Neural progenitor cell (in vitro differentiated cells): ENCODE measurements at regions not wholly inside any gene's neighbourhood (a gene's known extent, or its start where the extent isn't known, plus 50 kb on each side); places are given as distances from the start of the nearest gene placed in this dataset.

Experiments used
- CTCF ChIP-seq: fragments of 200-600 bp; sonication (generic); IDR thresholded peaks from 2 replicates; pipeline ENCODE4 v1.5.1; 2017; ENCODE audit warnings: antibody characterized with exemption, mild to moderate bottlenecking
- EZH2 ChIP-seq: fragments of 200-600 bp; sonication (generic); IDR thresholded peaks from 2 replicates; pipeline ENCODE4 v1.6.1; 2017; ENCODE audit warnings: antibody characterized with exemption, mild to moderate bottlenecking, moderate library complexity

- no peak for TF ChIP-seq CTCF
- no peak for TF ChIP-seq EZH2
These were observed 619.4 kb downstream of the CCER1 start for GRCh38 chr12:90335566-90335965.
